HCT116 (cell line): ENCODE measurements at regions not wholly inside any gene's neighbourhood (a gene's known extent, or its start where the extent isn't known, plus 50 kb on each side); places are given as distances from the start of the nearest gene placed in this dataset.

Experiments
- ATAC-seq: fragments of 200-7000 bp; cut with Tn5 transposase; 2 replicates; pipeline ENCODE4 v1.9.1; 2020; ENCODE audit warnings: mild to moderate bottlenecking, moderate library complexity
- BruUV-seq: library from RNA; stranded (reverse); fragments of 400-500 nt; replicated peaks from 2 replicates; lab custom pipeline; 2021; lab: Mats Ljungman, UMichigan
- CTCF ChIA-PET: fragments of 300-600 bp; sonication (Branson Sonifier 250); formaldehyde crosslinking; loops from one replicate; lab custom pipeline; 2021; ENCODE audit warnings: antibody characterized with exemption; lab: Charles Lee
- POLR2A ChIA-PET: fragments of 300-600, 350-600 bp; sonication (Branson Sonifier 250); formaldehyde crosslinking; loops from one replicate; lab custom pipeline; 2021; ENCODE audit warnings: antibody characterized with exemption; lab: Charles Lee
- RAD21 ChIA-PET, 2 experiments: fragments of 300-600 bp; sonication (Branson Sonifier 250); formaldehyde crosslinking; loops; one replicate each; lab custom pipeline; 2023; ENCODE audit warnings: low total read pairs in 2 of 2; ENCODE audit not compliant: uncharacterized antibody in 2 of 2, unreplicated experiment in 2 of 2, low non-redundant PET in 1 of 2; lab: Charles Lee
- DNase-seq: peaks from one replicate; pipeline ENCODE4 v3.0.0-alpha.2; 2010; ENCODE audit warnings: low read depth, low spot score
- H2AFZ ChIP-seq: fragments of 200-600 bp; shearing (Covaris generic), sonication (generic); 2 replicates; pipeline ENCODE4 v1.6.1; 2017; ENCODE audit warnings: low read depth, mixed run types, mixed read lengths, antibody characterized with exemption, low read length; ENCODE audit not compliant: poor library complexity, severe bottlenecking
- H3K27ac ChIP-seq: 2 replicates; pipeline ENCODE4 v1.5.1; 2012; ENCODE audit warnings: low read depth, low read length
- H3K27me3 ChIP-seq: fragments of 200-600 bp; sonication (generic); 2 replicates; pipeline ENCODE4 v1.6.1; 2016; ENCODE audit warnings: mixed run types, low read length, mixed read lengths; ENCODE audit not compliant: insufficient read depth
- H3K36me3 ChIP-seq, 2 experiments: fragments of 200-500 bp in 1 of 2; fragments of 200-600 bp in 1 of 2; sonication (Bioruptor generic) in 1 of 2; sonication (generic) in 1 of 2; 2 replicates each; pipeline versions ENCODE4 v1.5.1 to v1.6.1; 2014 to 2016; ENCODE audit warnings: low read length in 2 of 2, inconsistent platforms in 1 of 2, mixed read lengths in 1 of 2, mixed run types in 1 of 2; ENCODE audit not compliant: insufficient read depth in 2 of 2, control insufficient read depth in 1 of 2
- H3K4me1 ChIP-seq, 2 experiments: fragments of 200-600 bp in 1 of 2; sonication (generic) in 1 of 2; 2 replicates each; pipeline versions ENCODE4 v1.5.1 to v1.6.1; 2012 to 2017; ENCODE audit warnings: low read length in 2 of 2, inconsistent platforms in 1 of 2, mild to moderate bottlenecking in 1 of 2, mixed read lengths in 1 of 2, mixed run types in 1 of 2, moderate library complexity in 1 of 2; ENCODE audit not compliant: insufficient read depth in 2 of 2, control insufficient read depth in 1 of 2
- H3K4me2 ChIP-seq: fragments of 200-600 bp; sonication (generic); 2 replicates; pipeline ENCODE4 v1.6.1; 2017; ENCODE audit warnings: mixed run types, low read length, mixed read lengths
- H3K4me3 ChIP-seq, 2 experiments: fragments of 200-600 bp in 1 of 2; sonication (generic) in 1 of 2; replicated peaks in 1 of 2; 2 replicates each; pipeline ENCODE4 v1.5.1; 2011 to 2016; ENCODE audit warnings: low read length in 2 of 2, control low read depth in 1 of 2, low read depth in 1 of 2, mild to moderate bottlenecking in 1 of 2, mixed read lengths in 1 of 2, mixed run types in 1 of 2
- H3K79me2 ChIP-seq: fragments of 200-600 bp; sonication (generic); 2 replicates; pipeline ENCODE4 v1.6.1; 2017; ENCODE audit warnings: mild to moderate bottlenecking, mixed run types, low read length, moderate library complexity, mixed read lengths; ENCODE audit not compliant: insufficient read depth
- H3K9ac ChIP-seq: fragments of 200-600 bp; sonication (generic); 2 replicates; pipeline ENCODE4 v1.6.1; 2016; ENCODE audit warnings: low read length, mixed read lengths
- H3K9me2 ChIP-seq: fragments of 200-600 bp; sonication (generic), shearing (Covaris generic); 2 replicates; pipeline ENCODE4 v1.6.1; 2017; ENCODE audit warnings: mixed run types, mild to moderate bottlenecking, moderate library complexity; ENCODE audit not compliant: insufficient read depth
- H3K9me3 ChIP-seq, 2 experiments: fragments of 200-500 bp in 1 of 2; fragments of 200-600 bp in 1 of 2; sonication (Bioruptor generic) in 1 of 2; sonication (generic) in 1 of 2; 2 replicates each; pipeline ENCODE4 v1.6.1; 2014 to 2017; ENCODE audit warnings: low read length in 2 of 2, mixed read lengths in 2 of 2, inconsistent platforms in 1 of 2, low read depth in 1 of 2, mild to moderate bottlenecking in 1 of 2, mixed run types in 1 of 2, moderate library complexity in 1 of 2; ENCODE audit not compliant: control insufficient read depth in 1 of 2, insufficient read depth in 1 of 2
- H4K20me1 ChIP-seq: fragments of 200-600 bp; sonication (generic), shearing (Covaris generic); 2 replicates; pipeline ENCODE4 v1.6.1; 2017; ENCODE audit warnings: mixed run types, mild to moderate bottlenecking, moderate library complexity; ENCODE audit not compliant: insufficient read depth
- CBX3 ChIP-seq: IDR thresholded peaks from 2 replicates; pipeline ENCODE4 v1.6.1; 2012; ENCODE audit warnings: low read depth
- CEBPB ChIP-seq: IDR thresholded peaks from 2 replicates; pipeline ENCODE4 v1.6.1; 2012; ENCODE audit warnings: low read depth
- EGR1 ChIP-seq: IDR thresholded peaks from 2 replicates; pipeline ENCODE4 v1.6.1; 2012; ENCODE audit warnings: low read depth
- ELF1 ChIP-seq: IDR thresholded peaks from 2 replicates; pipeline ENCODE4 v1.6.1; 2012; ENCODE audit warnings: low read depth, borderline replicate concordance
- EZH2 ChIP-seq: fragments of 200-600 bp; sonication (generic); IDR thresholded peaks from 2 replicates; pipeline ENCODE4 v1.6.1; 2017; ENCODE audit warnings: antibody characterized with exemption, mixed run types
- EZH2phosphoT487 ChIP-seq: fragments of 200-600 bp; IDR thresholded peaks from 2 replicates; pipeline ENCODE4 v1.6.1; 2018; ENCODE audit warnings: antibody characterized with exemption, borderline replicate concordance
- FOSL1 ChIP-seq: IDR thresholded peaks from 2 replicates; pipeline ENCODE4 v1.6.1; 2012; ENCODE audit warnings: low read depth
- JUND ChIP-seq: IDR thresholded peaks from 2 replicates; pipeline ENCODE4 v1.6.1; 2012
- POLR2A ChIP-seq: IDR thresholded peaks from 2 replicates; pipeline ENCODE4 v1.7.0; 2011; ENCODE audit warnings: borderline replicate concordance; ENCODE audit not compliant: insufficient read depth, insufficient read length; ENCODE audit errors: extremely low read depth
- POLR2AphosphoS5 ChIP-seq: IDR thresholded peaks from 2 replicates; pipeline ENCODE4 v1.6.1; 2011; ENCODE audit warnings: mild to moderate bottlenecking, low read depth, low read length, moderate library complexity
- RAD21 ChIP-seq: IDR thresholded peaks from 2 replicates; pipeline ENCODE4 v1.6.1; 2012; ENCODE audit warnings: low read depth, mild to moderate bottlenecking
- SP1 ChIP-seq: IDR thresholded peaks from 2 replicates; pipeline ENCODE4 v1.6.1; 2012; ENCODE audit warnings: low read depth
- SRF ChIP-seq: IDR thresholded peaks from 2 replicates; pipeline ENCODE4 v1.6.1; 2012; ENCODE audit warnings: low read depth
- TCF7L2 ChIP-seq: IDR thresholded peaks from 2 replicates; pipeline ENCODE4 v1.7.0; 2011; ENCODE audit warnings: borderline replicate concordance, inconsistent platforms; ENCODE audit not compliant: insufficient read depth, insufficient read length; ENCODE audit errors: extremely low read depth
- ZFX ChIP-seq: fragments of 450-650 bp; IDR thresholded peaks from 2 replicates; pipeline ENCODE4 v1.6.1; 2017
- ZNF274 ChIP-seq: fragments of 200-500 bp; sonication (Bioruptor generic); IDR thresholded peaks from 2 replicates; pipeline ENCODE4 v1.6.1; 2014; ENCODE audit warnings: mild to moderate bottlenecking, low read depth, low read length, inconsistent platforms
- intact Hi-C: fragments of 100-400 bp; cut with micrococcal nuclease; formaldehyde crosslinking; loops from 2 replicates; pipeline ENCODE4 v1.10.0; 2022
- TF ChIP-seq, protein P1 (sequence below): IDR thresholded peaks from 2 replicates; pipeline ENCODE4 v1.6.1; 2012; ENCODE audit warnings: low read depth
- TF ChIP-seq, protein P2 (sequence below): IDR thresholded peaks from 2 replicates; pipeline ENCODE4 v1.6.1; 2012
- TF ChIP-seq, protein P3 (sequence below): IDR thresholded peaks from 2 replicates; pipeline ENCODE4 v1.6.1; 2011; ENCODE audit warnings: mild to moderate bottlenecking, low read length, moderate library complexity; ENCODE audit not compliant: insufficient replicate concordance; ENCODE audit errors: extremely low read depth

DNA sequence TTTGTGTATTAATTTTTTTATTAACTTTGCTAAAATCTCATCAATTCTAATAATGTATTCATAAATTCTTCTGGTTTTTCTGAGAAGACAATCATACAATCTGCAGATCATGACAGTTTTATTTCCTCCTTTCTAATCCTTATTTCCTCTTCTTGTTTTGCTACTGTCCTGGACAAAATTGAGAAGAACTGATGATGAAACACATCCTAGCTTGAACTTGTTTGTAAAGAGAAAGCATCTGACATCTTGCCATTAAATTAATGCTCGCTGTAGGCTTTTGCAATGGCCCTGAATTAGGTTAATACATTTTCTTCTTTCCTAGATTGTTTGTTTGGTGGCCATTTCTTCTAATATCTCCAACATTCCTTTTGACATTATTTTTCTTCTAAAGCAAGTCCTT, 110.9 kb upstream of the TPM1 start:
- Histone ChIP-seq H3K27me3 (no peaks in the 10 kb centered on the region), H3K4me1 (peaks cover 0 to 18% of the 10 kb centered on the region in 2 experiments; a peak in 2 of 4 replicates), H3K79me2 (no peaks in the 10 kb centered on the region), H2AFZ (no peak overlapping the region), H3K9me2 (no peaks in the 10 kb centered on the region), H3K27ac (no peak overlapping the region), H3K4me3 (no peak overlapping the region), H3K4me2 (no peak overlapping the region), H3K9me3 (no peaks in the 10 kb centered on the region), H3K9ac (no peak overlapping the region), H4K20me1 (no peaks in the 10 kb centered on the region), H3K36me3 (no peaks in the 10 kb centered on the region)
- TF ChIP-seq ELF1 = no peak
- no peak for TF ChIP-seq ZFX
- TF ChIP-seq CEBPB = no peak
- no peak for TF ChIP-seq TCF7L2
- no peak for TF ChIP-seq ZNF274
- TF ChIP-seq, protein P1, sequence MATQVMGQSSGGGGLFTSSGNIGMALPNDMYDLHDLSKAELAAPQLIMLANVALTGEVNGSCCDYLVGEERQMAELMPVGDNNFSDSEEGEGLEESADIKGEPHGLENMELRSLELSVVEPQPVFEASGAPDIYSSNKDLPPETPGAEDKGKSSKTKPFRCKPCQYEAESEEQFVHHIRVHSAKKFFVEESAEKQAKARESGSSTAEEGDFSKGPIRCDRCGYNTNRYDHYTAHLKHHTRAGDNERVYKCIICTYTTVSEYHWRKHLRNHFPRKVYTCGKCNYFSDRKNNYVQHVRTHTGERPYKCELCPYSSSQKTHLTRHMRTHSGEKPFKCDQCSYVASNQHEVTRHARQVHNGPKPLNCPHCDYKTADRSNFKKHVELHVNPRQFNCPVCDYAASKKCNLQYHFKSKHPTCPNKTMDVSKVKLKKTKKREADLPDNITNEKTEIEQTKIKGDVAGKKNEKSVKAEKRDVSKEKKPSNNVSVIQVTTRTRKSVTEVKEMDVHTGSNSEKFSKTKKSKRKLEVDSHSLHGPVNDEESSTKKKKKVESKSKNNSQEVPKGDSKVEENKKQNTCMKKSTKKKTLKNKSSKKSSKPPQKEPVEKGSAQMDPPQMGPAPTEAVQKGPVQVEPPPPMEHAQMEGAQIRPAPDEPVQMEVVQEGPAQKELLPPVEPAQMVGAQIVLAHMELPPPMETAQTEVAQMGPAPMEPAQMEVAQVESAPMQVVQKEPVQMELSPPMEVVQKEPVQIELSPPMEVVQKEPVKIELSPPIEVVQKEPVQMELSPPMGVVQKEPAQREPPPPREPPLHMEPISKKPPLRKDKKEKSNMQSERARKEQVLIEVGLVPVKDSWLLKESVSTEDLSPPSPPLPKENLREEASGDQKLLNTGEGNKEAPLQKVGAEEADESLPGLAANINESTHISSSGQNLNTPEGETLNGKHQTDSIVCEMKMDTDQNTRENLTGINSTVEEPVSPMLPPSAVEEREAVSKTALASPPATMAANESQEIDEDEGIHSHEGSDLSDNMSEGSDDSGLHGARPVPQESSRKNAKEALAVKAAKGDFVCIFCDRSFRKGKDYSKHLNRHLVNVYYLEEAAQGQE = no peak
- TF ChIP-seq EZH2phosphoT487 = no peak
- TF ChIP-seq, protein P2, sequence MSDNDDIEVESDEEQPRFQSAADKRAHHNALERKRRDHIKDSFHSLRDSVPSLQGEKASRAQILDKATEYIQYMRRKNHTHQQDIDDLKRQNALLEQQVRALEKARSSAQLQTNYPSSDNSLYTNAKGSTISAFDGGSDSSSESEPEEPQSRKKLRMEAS = no peak
- TF ChIP-seq CBX3 = no peak
- TF ChIP-seq EGR1 = no peak
- TF ChIP-seq FOSL1 = no peak
- TF ChIP-seq SRF = no peak
- TF ChIP-seq, protein P3, sequence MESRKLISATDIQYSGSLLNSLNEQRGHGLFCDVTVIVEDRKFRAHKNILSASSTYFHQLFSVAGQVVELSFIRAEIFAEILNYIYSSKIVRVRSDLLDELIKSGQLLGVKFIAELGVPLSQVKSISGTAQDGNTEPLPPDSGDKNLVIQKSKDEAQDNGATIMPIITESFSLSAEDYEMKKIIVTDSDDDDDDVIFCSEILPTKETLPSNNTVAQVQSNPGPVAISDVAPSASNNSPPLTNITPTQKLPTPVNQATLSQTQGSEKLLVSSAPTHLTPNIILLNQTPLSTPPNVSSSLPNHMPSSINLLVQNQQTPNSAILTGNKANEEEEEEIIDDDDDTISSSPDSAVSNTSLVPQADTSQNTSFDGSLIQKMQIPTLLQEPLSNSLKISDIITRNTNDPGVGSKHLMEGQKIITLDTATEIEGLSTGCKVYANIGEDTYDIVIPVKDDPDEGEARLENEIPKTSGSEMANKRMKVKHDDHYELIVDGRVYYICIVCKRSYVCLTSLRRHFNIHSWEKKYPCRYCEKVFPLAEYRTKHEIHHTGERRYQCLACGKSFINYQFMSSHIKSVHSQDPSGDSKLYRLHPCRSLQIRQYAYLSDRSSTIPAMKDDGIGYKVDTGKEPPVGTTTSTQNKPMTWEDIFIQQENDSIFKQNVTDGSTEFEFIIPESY = no peak
- no peak for TF ChIP-seq JUND
- TF ChIP-seq POLR2A = no peak
- TF ChIP-seq SP1 = no peak
- no peak for TF ChIP-seq EZH2
- no peak for TF ChIP-seq POLR2AphosphoS5
- no peak for TF ChIP-seq RAD21
- ATAC-seq (no peak), DNase-seq (no peak)
- no TSS peak for BruUV-seq
- CTCF ChIA-PET = no interaction called here
- RAD21 ChIA-PET = no interaction called here
- POLR2A ChIA-PET = no interaction called here
- intact Hi-C loops = no loop called here
